Neural crest cell (in vitro differentiated cells): ENCODE measurements at regions not wholly inside any gene's neighbourhood (a gene's known extent, or its start where the extent isn't known, plus 50 kb on each side); places are given as distances from the start of the nearest gene placed in this dataset.

ENCODE experiments used
- DNase-seq: peaks from one replicate; pipeline ENCODE4 v3.0.0; 2021; ENCODE audit warnings: low read depth, mixed read lengths, low spot score
- H3K27ac Mint-ChIP-seq: one replicate; pipeline ENCODE4 v1.8.0; 2021; ENCODE audit warnings: mild to moderate bottlenecking, mixed read lengths; ENCODE audit not compliant: unreplicated experiment
- H3K27me3 Mint-ChIP-seq: 2 replicates; pipeline ENCODE4 v1.8.0; 2021; ENCODE audit warnings: low read depth, mild to moderate bottlenecking, mixed read lengths
- H3K36me3 Mint-ChIP-seq: 2 replicates; pipeline ENCODE4 v1.8.0; 2021; ENCODE audit warnings: low read depth, mild to moderate bottlenecking, mixed read lengths
- H3K4me1 Mint-ChIP-seq: 2 replicates; pipeline ENCODE4 v1.8.0; 2021; ENCODE audit warnings: mixed read lengths
- H3K4me3 Mint-ChIP-seq: one replicate; pipeline ENCODE4 v1.8.0; 2021; ENCODE audit warnings: mild to moderate bottlenecking, mixed read lengths
- H3K9me3 Mint-ChIP-seq: 2 replicates; pipeline ENCODE4 v1.8.0; 2021; ENCODE audit warnings: mixed read lengths
- TF ChIP-seq, protein P1 (sequence below): fragments of 200-600 bp; sonication (generic); conservative IDR thresholded peaks from 2 replicates; pipeline ENCODE4 v1.5.0; 2021; ENCODE audit warnings: antibody characterized with exemption, mild to moderate bottlenecking

DNA sequence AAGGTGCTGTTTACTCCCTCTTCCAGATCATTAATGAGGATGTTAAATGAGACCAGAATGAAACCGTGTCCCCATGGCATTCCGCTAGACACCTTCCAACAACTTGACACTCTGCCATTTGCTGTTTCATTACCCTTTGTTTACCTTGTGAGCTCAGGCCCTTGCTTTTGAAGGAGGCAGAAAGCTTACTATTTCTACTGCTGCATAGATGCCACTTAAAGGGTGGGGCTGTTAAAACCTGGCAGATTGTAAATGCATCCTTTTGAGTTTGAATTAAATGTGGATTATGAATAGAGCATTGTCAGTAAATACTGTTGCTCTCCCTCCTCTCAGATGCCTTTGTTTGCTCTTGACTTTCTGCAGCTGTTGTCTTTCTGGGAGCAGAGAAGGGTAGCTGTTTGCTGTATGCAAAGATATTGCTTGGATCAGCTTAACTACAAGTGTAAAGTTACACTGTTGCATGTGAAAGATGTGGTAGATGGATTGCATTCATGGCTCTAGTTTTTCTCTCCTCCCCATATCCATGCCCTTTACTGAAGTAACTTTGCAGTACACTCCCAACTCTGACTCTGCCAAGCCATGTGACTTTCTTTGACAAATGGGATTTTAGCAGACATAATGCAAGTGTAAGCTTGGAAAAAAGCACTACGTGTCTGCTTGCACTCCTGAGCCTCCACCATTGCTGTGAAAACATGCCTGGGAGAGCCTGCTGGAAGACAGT is 75.0 kb upstream of the DHX15 start:
- Mint-ChIP-seq H3K27ac (no peak overlapping the region), H3K4me1 (peaks cover 49% of the 10 kb centered on the region), H3K9me3 (no peaks in the 10 kb centered on the region), H3K27me3 (no peaks in the 10 kb centered on the region), H3K36me3 (no peaks in the 10 kb centered on the region), H3K4me3 (no peak overlapping the region)
- TF ChIP-seq, protein P1, sequence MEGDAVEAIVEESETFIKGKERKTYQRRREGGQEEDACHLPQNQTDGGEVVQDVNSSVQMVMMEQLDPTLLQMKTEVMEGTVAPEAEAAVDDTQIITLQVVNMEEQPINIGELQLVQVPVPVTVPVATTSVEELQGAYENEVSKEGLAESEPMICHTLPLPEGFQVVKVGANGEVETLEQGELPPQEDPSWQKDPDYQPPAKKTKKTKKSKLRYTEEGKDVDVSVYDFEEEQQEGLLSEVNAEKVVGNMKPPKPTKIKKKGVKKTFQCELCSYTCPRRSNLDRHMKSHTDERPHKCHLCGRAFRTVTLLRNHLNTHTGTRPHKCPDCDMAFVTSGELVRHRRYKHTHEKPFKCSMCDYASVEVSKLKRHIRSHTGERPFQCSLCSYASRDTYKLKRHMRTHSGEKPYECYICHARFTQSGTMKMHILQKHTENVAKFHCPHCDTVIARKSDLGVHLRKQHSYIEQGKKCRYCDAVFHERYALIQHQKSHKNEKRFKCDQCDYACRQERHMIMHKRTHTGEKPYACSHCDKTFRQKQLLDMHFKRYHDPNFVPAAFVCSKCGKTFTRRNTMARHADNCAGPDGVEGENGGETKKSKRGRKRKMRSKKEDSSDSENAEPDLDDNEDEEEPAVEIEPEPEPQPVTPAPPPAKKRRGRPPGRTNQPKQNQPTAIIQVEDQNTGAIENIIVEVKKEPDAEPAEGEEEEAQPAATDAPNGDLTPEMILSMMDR: no peak
- DNase-seq: no peak

DNA sequence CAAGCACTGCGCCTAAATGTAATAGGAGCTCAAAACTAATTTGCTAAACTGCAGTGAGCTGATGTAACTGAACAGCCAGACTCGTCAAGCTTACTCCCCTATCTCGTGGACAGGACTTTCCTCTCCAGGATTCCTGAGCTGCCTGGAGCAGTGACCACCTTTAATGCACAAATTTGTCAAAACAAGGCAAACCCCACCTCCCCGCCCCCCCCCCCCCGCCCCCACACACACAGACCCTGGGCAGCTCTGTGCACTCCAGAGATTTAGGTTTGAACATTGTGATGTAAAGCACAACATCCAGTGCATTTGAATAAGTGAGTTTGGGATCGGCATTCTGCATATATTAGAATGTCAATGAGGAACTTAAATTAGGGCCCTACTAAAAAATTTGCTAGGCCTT is 77.7 kb upstream of the DHX15 start:
- no peak overlapping the region for H3K27ac Mint-ChIP-seq
- no peaks in the 10 kb centered on the region for H3K9me3 Mint-ChIP-seq
- H3K4me1 Mint-ChIP-seq: peaks cover 43% of the 10 kb centered on the region
- no peaks in the 10 kb centered on the region for H3K36me3 Mint-ChIP-seq
- H3K4me3 Mint-ChIP-seq: no peak overlapping the region
- H3K27me3 Mint-ChIP-seq: no peaks in the 10 kb centered on the region
- DNase-seq: no peak
- TF ChIP-seq, protein P1: no peak

DNA sequence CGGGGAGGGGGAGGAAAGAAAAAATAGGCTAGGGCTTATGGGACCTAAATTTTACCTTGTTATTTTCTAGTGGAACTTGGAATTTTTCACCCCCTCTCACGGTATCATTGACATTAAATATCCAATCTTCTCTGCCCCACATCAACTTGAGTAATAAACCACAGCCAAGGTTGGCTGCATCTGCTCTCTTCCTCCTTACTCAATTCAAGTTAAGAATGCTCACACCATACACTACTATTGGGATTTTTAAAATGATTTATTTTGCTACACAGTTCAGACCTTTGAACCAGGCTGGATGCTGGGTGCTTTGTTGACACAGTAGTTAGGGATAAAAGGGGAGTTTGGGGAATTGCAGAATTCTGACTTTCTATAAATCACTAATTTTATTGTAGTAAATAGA is 78.2 kb upstream of the DHX15 start:
- TF ChIP-seq, protein P1: no peak
- Mint-ChIP-seq H3K4me3 (no peak overlapping the region), H3K4me1 (peaks cover 43% of the 10 kb centered on the region)

DNA sequence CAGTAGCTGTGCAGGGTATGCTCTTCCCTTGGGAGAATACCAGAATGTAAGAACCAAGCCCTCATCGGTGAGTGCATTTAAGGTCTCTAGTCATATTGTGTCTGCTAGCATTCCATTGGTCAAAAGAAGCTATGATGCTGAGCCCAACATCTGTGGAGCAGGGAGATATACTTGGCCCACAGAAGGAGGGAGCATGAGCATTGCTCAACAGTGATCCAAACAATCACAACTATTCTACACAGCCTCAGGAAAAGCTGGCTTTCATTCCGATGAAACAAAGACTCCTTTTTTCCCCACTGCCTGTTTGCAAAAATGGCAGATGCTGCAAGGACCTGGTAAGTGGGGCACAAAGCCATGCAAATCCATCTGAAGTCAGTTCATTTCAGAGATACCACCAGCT is 80.6 kb upstream of the DHX15 start:
- Mint-ChIP-seq H3K27me3 (no peaks in the 10 kb centered on the region), H3K4me1 (peaks cover 22% of the 10 kb centered on the region), H3K27ac (peak overlapping the region; percentile 59), H3K36me3 (no peaks in the 10 kb centered on the region), H3K4me3 (no peak overlapping the region), H3K9me3 (no peaks in the 10 kb centered on the region)
- no peak for DNase-seq
- TF ChIP-seq, protein P1: no peak

More for the DNA sequence above, 78.2 kb upstream of the DHX15 start:
- DNase-seq: no peak
- no peak overlapping the region for H3K27ac Mint-ChIP-seq
- no peaks in the 10 kb centered on the region for H3K9me3 Mint-ChIP-seq
- H3K27me3 Mint-ChIP-seq: no peaks in the 10 kb centered on the region
- H3K36me3 Mint-ChIP-seq: no peaks in the 10 kb centered on the region

DNA sequence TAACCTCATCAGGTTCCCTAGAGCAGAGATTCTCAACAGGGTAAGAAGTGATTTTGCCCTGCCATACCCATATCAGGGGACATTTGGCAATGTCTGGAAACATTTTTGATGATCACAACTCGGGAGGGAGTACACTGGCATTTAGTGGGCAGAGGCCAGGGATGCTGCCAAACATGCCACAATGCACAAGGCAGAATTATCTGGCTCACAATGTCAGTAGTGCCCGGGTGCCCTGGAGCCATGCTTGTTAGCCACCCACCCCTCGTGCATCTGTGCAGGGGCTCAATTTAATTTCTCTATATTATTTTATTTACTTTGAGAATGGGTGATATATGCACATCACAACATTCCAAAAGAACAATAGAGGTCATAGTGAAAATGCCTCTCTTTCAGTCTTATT is 82.0 kb upstream of the DHX15 start:
- no peak for DNase-seq
- H3K4me3 Mint-ChIP-seq: no peak overlapping the region
- TF ChIP-seq, protein P1: no peak
- H3K27me3 Mint-ChIP-seq: no peaks in the 10 kb centered on the region
- no peak overlapping the region for H3K27ac Mint-ChIP-seq
- H3K4me1 Mint-ChIP-seq: peaks cover 22% of the 10 kb centered on the region
- H3K9me3 Mint-ChIP-seq: no peaks in the 10 kb centered on the region
- no peaks in the 10 kb centered on the region for H3K36me3 Mint-ChIP-seq
